ENCODE measurements at regions not wholly inside any gene's neighbourhood (a gene's known extent, or its start where the extent isn't known, plus 50 kb on each side); places are given as distances from the start of the nearest gene placed in this dataset.
"Not testable (repeated sequence)": the region's sequence is repeated elsewhere in the genome, so short reads cannot be mapped to it uniquely, and the experiment has no call there.

- no peak for DNase-seq (ENCODE audit: low read depth)
- no peak overlapping the region for H3K4me3 ChIP-seq (ENCODE audit: low read depth, low read length)
- no peak for TF ChIP-seq CTCF (conservative IDR thresholded peaks at IDR 0.05; ENCODE audit: low read depth, low read length)
These were observed 352.7 kb downstream of the NKX6-1 start for GRCh38 chr4:84146300-84146959.

GRCh38 chr4:84145176-84145575, 353.9 kb downstream of the NKX6-1 start:
- TF ChIP-seq CTCF (conservative IDR thresholded peaks at IDR 0.05; ENCODE audit: low read depth, low read length), result no peak
- H3K4me3 ChIP-seq (ENCODE audit: low read depth, low read length), result no peak overlapping the region
- no peak for DNase-seq (ENCODE audit: low read depth)

- not testable (repeated sequence) for H3K4me3 ChIP-seq (ENCODE audit: low read depth, low read length); DNase-seq (ENCODE audit: low read depth)
These were observed 372.2 kb downstream of the NKX6-1 start for GRCh38 chr4:84126911-84127310.

GRCh38 chr4:84126061-84126787, 372.9 kb downstream of the NKX6-1 start:
- no peak for TF ChIP-seq CTCF (conservative IDR thresholded peaks at IDR 0.05; ENCODE audit: low read depth, low read length)
- H3K4me3 ChIP-seq (ENCODE audit: low read depth, low read length), result no peak overlapping the region

GRCh38 chr4:84110040-84110439, 389.1 kb downstream of the NKX6-1 start:
- DNase-seq (ENCODE audit: low read depth), result no peak
- H3K4me3 ChIP-seq (ENCODE audit: low read depth, low read length), result no peak overlapping the region
- TF ChIP-seq CTCF (conservative IDR thresholded peaks at IDR 0.05; ENCODE audit: low read depth, low read length), result no peak

More at GRCh38 chr4:84126061-84126787, 372.9 kb downstream of the NKX6-1 start:
- DNase-seq (ENCODE audit: low read depth), result no peak

- not testable (repeated sequence) for H3K4me3 ChIP-seq (ENCODE audit: low read depth, low read length); DNase-seq (ENCODE audit: low read depth)
These were observed 397.2 kb downstream of the NKX6-1 start for GRCh38 chr4:84101653-84102625.

- no peak overlapping the region for H3K4me3 ChIP-seq (ENCODE audit: low read depth, low read length)
- TF ChIP-seq CTCF (conservative IDR thresholded peaks at IDR 0.05; ENCODE audit: low read depth, low read length), result no peak
- DNase-seq (ENCODE audit: low read depth), result no peak
These were observed 399.0 kb downstream of the NKX6-1 start for GRCh38 chr4:84100071-84100470.

All from epithelial cell of proximal tubule (primary cell).